Gastroesophageal sphincter (tissue), 3 donors: ENCODE measurements at regions not wholly inside any gene's neighbourhood (a gene's known extent, or its start where the extent isn't known, plus 50 kb on each side); places are given as distances from the start of the nearest gene placed in this dataset.

Source experiments
- POLR2A ChIP-seq, 2 donors: fragments of 450-650 bp; IDR thresholded peaks; one replicate each; pipeline ENCODE4 v1.6.1; 2017; ENCODE audit warnings: antibody characterized with exemption in 2 of 2, mild to moderate bottlenecking in 2 of 2, moderate library complexity in 1 of 2
- TF ChIP-seq, protein P1 (sequence below), 4 experiments: fragments of 200-600 bp in 2 of 4; fragments of 450-650 bp in 2 of 4; sonication (generic) in 1 of 4; IDR thresholded peaks; one replicate each; pipeline ENCODE4 v1.5.1; 2017 to 2019; ENCODE audit warnings: antibody characterized with exemption in 4 of 4, mild to moderate bottlenecking in 2 of 4, moderate library complexity in 2 of 4

DNA sequence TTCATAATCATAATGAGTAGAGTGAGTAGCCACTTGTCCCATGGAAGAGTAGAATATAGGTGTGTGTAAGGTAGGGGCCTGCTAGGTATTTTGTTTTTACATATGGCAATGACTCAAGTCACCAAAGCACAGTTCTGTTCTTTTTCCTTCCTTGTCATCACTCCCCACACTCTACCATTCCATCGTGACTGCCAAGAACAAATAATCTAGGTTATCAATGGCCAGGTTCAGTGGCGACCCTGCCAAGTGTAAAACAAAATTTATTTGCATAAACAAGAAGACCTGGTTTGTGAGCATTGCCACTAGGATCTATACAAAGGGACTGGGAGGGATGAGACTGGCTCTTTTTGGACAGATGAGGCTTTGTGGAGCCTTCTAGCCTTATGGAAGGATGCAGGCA lies 55.2 kb upstream of the RANBP3L start:
- no peak for TF ChIP-seq POLR2A (IDR thresholded peaks at IDR 0.05)
- TF ChIP-seq, protein P1, sequence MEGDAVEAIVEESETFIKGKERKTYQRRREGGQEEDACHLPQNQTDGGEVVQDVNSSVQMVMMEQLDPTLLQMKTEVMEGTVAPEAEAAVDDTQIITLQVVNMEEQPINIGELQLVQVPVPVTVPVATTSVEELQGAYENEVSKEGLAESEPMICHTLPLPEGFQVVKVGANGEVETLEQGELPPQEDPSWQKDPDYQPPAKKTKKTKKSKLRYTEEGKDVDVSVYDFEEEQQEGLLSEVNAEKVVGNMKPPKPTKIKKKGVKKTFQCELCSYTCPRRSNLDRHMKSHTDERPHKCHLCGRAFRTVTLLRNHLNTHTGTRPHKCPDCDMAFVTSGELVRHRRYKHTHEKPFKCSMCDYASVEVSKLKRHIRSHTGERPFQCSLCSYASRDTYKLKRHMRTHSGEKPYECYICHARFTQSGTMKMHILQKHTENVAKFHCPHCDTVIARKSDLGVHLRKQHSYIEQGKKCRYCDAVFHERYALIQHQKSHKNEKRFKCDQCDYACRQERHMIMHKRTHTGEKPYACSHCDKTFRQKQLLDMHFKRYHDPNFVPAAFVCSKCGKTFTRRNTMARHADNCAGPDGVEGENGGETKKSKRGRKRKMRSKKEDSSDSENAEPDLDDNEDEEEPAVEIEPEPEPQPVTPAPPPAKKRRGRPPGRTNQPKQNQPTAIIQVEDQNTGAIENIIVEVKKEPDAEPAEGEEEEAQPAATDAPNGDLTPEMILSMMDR (IDR thresholded peaks at IDR 0.05): no peak
